OCI-LY7 (cell line): ENCODE measurements at regions not wholly inside any gene's neighbourhood (a gene's known extent, or its start where the extent isn't known, plus 50 kb on each side); places are given as distances from the start of the nearest gene placed in this dataset.

Experiments used
- CTCF ChIP-seq: fragments of 200-600 bp; sonication (generic); conservative IDR thresholded peaks from 2 replicates; pipeline ENCODE4 v1.5.1; 2014; ENCODE audit warnings: mild to moderate bottlenecking, antibody characterized with exemption, low read length, moderate library complexity, mixed read lengths
- EZH2phosphoT487 ChIP-seq: fragments of 200-600 bp; sonication (generic); IDR thresholded peaks from 2 replicates; pipeline ENCODE4 v1.6.1; 2018; ENCODE audit warnings: low read depth, borderline replicate concordance, mild to moderate bottlenecking, mixed run types, antibody characterized with exemption, low read length, moderate library complexity, mixed read lengths

- TF ChIP-seq CTCF (no peak), EZH2phosphoT487 (no peak)
Measured at GRCh38 chr6:23316131-23316530, 746.8 kb downstream of the HDGFL1 start.
